ENCODE measurements at regions not wholly inside any gene's neighbourhood (a gene's known extent, or its start where the extent isn't known, plus 50 kb on each side); places are given as distances from the start of the nearest gene placed in this dataset. TPM values are rescaled to one million over a fixed set of nuclear protein-coding genes. Genes with fewer than 3 reads are reported as not detected.

- no peak for DNase-seq (ENCODE audit: low spot score in 2 of 2)
- no peaks in the 10 kb centered on the region for H3K27me3 ChIP-seq
- 65 to 82% methylated on average over 2 of the region's 2 CpGs for WGBS, 2 donors
- H3K4me3 ChIP-seq, result no peak overlapping the region
- H3K36me3 ChIP-seq, result no peaks in the 10 kb centered on the region
- peaks cover 0 to 17% (median 0%) of the 10 kb centered on the region in 4 donors for H3K9me3 ChIP-seq
- TF ChIP-seq EP300 (IDR thresholded peaks at IDR 0.05) (no peak), CTCF (IDR thresholded peaks at IDR 0.05) (no peak), POLR2A (IDR thresholded peaks at IDR 0.05) (no peak)
- no peaks in the 10 kb centered on the region for H3K4me1 ChIP-seq
- H3K27ac ChIP-seq, result no peak overlapping the region
Observed at GRCh38 chr4:54802336-54802735, 144.6 kb downstream of the KIT start.

DNA sequence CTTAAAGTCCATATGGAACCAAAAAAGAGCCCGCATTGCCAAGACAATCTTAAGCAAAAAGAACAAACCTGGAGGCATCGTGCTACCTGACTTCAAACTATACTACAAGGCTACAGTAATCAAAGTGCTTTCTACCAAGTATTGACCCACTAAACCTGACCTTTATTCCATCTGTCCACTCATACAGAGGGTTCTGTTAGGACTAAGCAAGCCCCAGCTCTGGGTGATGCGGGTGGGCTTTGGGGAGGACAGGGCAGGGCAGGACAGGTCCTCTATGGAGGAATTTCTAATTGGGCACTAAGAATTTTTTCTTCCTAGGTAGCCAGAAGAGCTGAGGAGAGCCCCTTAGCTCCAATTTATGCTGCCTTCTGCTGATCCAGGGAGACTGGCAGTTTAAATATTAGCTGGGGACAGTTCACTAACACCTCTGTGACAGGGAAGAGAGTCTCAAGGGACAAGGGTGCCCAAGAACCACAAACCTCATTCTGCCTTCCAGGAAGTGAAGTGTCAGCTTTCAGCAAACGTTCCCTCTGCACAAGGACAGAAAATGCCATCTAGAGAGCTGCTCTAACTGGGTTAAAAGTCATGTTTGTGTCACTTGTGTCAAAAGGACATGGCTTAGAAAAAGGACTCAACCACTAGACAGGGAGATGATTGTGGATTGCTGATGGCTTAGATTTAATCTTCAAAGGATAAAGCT is 143.2 kb downstream of the KIT start:
- Histone ChIP-seq H3K9me3 (peaks cover 0 to 8% (median 0%) of the 10 kb centered on the region in 4 donors), H3K36me3 (no peaks in the 10 kb centered on the region), H3K4me3 (no peak overlapping the region), H3K27ac (no peak overlapping the region), H3K27me3 (no peaks in the 10 kb centered on the region), H3K4me1 (no peaks in the 10 kb centered on the region)
- WGBS, 2 donors, result 73% methylated on average over 4 of the region's 4 CpGs
- TF ChIP-seq EP300 (IDR thresholded peaks at IDR 0.05), result no peak
- TF ChIP-seq CTCF (IDR thresholded peaks at IDR 0.05), result no peak
- TF ChIP-seq POLR2A (IDR thresholded peaks at IDR 0.05), result no peak
- DNase-seq (ENCODE audit: low spot score in 2 of 2), result no peak

DNA sequence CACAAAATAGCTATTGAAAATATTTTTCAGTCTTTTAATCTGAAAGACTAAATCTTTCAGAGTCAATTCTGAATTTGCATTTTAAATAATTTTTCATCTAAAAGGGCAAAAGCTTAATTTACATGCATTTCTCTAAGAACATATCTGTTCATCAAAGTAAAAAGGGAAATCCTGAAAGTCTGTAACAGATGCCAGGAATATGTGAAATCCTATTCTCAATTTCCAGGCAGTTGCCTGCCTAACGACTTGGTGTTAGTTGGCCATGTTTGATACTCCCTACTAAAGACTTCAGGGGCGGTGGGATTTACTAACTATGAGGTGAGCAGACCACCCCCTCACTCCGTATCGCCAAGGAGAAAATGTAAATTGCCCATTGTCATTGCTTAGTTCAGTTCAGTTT is 136.8 kb downstream of the KIT start:
- H3K27me3 ChIP-seq, result no peaks in the 10 kb centered on the region
- no peak overlapping the region for H3K27ac ChIP-seq
- H3K9me3 ChIP-seq, result peaks cover 0 to 8% (median 0%) of the 10 kb centered on the region in 4 donors
- DNase-seq (ENCODE audit: low spot score in 2 of 2), result no peak
- H3K4me3 ChIP-seq, result no peak overlapping the region
- TF ChIP-seq POLR2A (IDR thresholded peaks at IDR 0.05) (no peak), CTCF (IDR thresholded peaks at IDR 0.05) (no peak), EP300 (IDR thresholded peaks at IDR 0.05) (no peak)
- no peaks in the 10 kb centered on the region for H3K4me1 ChIP-seq
- 74 to 79% methylated on average over 4 of the region's 4 CpGs for WGBS, 2 donors
- no peaks in the 10 kb centered on the region for H3K36me3 ChIP-seq

DNA sequence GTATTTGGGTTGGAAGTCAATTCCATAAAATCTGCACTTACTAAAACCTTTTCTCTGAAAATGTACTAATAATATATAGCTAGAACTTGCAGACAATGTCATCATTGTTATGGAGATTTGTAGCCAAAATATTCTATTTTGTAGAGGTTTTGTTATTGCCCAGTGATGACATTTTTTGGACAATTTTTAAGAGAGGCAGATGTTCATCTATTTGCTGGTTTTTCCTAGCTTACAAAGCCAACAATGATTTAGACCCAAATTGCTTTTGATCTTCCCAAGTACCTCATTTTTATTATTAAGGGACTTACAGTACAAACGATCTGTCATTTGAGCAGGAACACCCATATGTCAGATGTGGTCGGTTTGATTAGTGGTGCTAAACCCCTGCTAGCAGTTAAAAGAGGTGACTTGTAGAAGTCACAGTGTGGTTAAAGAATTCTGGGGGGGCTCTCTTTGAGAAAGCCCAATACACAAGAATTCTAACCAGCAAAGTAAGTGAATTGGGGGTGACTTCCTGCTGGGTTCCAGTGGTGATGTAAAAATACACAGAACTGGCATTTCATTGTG is 136.2 kb downstream of the KIT start:
- no peak for TF ChIP-seq EP300 (IDR thresholded peaks at IDR 0.05)
- TF ChIP-seq POLR2A (IDR thresholded peaks at IDR 0.05), result no peak
- no peak for TF ChIP-seq CTCF (IDR thresholded peaks at IDR 0.05)
- Histone ChIP-seq H3K36me3 (no peaks in the 10 kb centered on the region), H3K27ac (no peak overlapping the region), H3K4me1 (no peaks in the 10 kb centered on the region), H3K4me3 (no peak overlapping the region), H3K27me3 (no peaks in the 10 kb centered on the region), H3K9me3 (peaks cover 0 to 8% (median 0%) of the 10 kb centered on the region in 4 donors)
- no peak for DNase-seq (ENCODE audit: low spot score in 2 of 2)
- 45 to 53% methylated on average over 2 of the region's 2 CpGs for WGBS, 2 donors

Small RNA genes lying in the stretch of these regions (small RNA-seq; reads per million reads assigned to genes)
- not detected for gene RPL38P3

Data from tibial nerve (tissue), 4 donors.